ENCODE measurements at regions not wholly inside any gene's neighbourhood (a gene's known extent, or its start where the extent isn't known, plus 50 kb on each side); places are given as distances from the start of the nearest gene placed in this dataset.
"Not testable (repeated sequence)": the region's sequence is repeated elsewhere in the genome, so short reads cannot be mapped to it uniquely, and the experiment has no call there.

- no peak for DNase-seq (ENCODE audit: low spot score)
These were observed 82.7 kb upstream of the PCDH8 start for GRCh38 chr13:52931131-52931530.

- no peak for DNase-seq (ENCODE audit: low spot score)
These were observed 81.4 kb upstream of the PCDH8 start for GRCh38 chr13:52929846-52930245.

GRCh38 chr13:52926971-52927370 lies 78.5 kb upstream of the PCDH8 start:
- no peak for DNase-seq (ENCODE audit: low spot score)

GRCh38 chr13:52925775-52926285 lies 77.4 kb upstream of the PCDH8 start:
- no peak for DNase-seq (ENCODE audit: low spot score)

- DNase-seq (ENCODE audit: low spot score) = no peak
These were observed 76.8 kb upstream of the PCDH8 start for GRCh38 chr13:52925251-52925650.

- no peak for DNase-seq (ENCODE audit: low spot score)
These were observed 76.1 kb upstream of the PCDH8 start for GRCh38 chr13:52924289-52925148.

- DNase-seq (ENCODE audit: low spot score) = no peak
These were observed 74.5 kb upstream of the PCDH8 start for GRCh38 chr13:52922961-52923360.

- no peak for DNase-seq (ENCODE audit: low spot score)
These were observed 72.8 kb upstream of the PCDH8 start for GRCh38 chr13:52921194-52921593.

- DNase-seq (ENCODE audit: low spot score) = no peak
These were observed 68.1 kb upstream of the PCDH8 start for GRCh38 chr13:52916486-52916990.

- DNase-seq (ENCODE audit: low spot score) = no peak
These were observed 62.9 kb upstream of the PCDH8 start for GRCh38 chr13:52911340-52911739.

GRCh38 chr13:52910318-52910717 lies 61.9 kb upstream of the PCDH8 start:
- not testable (repeated sequence) for DNase-seq (ENCODE audit: low spot score)

- DNase-seq (ENCODE audit: low spot score) = no peak
These were observed 57.9 kb upstream of the PCDH8 start for GRCh38 chr13:52906122-52906903.

- no peak for DNase-seq (ENCODE audit: low spot score)
These were observed 57.3 kb upstream of the PCDH8 start for GRCh38 chr13:52905701-52906100.

- no peak for DNase-seq (ENCODE audit: low spot score)
These were observed 54.9 kb upstream of the PCDH8 start for GRCh38 chr13:52903320-52903719.

GRCh38 chr13:52899206-52899605 lies 50.8 kb upstream of the PCDH8 start:
- DNase-seq (ENCODE audit: low spot score) = no peak

All from HuH-7.5 (cell line).